GM12878 (cell line): ENCODE measurements at regions not wholly inside any gene's neighbourhood (a gene's known extent, or its start where the extent isn't known, plus 50 kb on each side); places are given as distances from the start of the nearest gene placed in this dataset.

ENCODE experiments used
- ASH2L ChIP-seq: fragments of 300-600, 200-600 bp; sonication (generic); IDR thresholded peaks from 2 replicates; pipeline ENCODE4 v1.6.1; 2017; ENCODE audit warnings: low read depth, mild to moderate bottlenecking, borderline replicate concordance
- CREB1 ChIP-seq: IDR thresholded peaks from 2 replicates; pipeline ENCODE4 v1.6.1; 2012; ENCODE audit warnings: low read depth, mild to moderate bottlenecking, inconsistent platforms
- HDGF ChIP-seq: fragments of 450-650 bp; IDR thresholded peaks from 2 replicates; pipeline ENCODE4 v1.6.1; 2016; ENCODE audit warnings: antibody characterized with exemption
- IRF4 ChIP-seq: IDR thresholded peaks from 2 replicates; pipeline ENCODE4 v1.6.1; 2011; ENCODE audit warnings: low read depth, low read length
- MTA2 ChIP-seq: fragments of 450-650 bp; IDR thresholded peaks from 2 replicates; pipeline ENCODE4 v1.6.1; 2016; ENCODE audit warnings: low read depth, mild to moderate bottlenecking, moderate library complexity
- NFYA ChIP-seq: IDR thresholded peaks from 2 replicates; pipeline ENCODE4 v1.6.1; 2011; ENCODE audit warnings: low read depth, mild to moderate bottlenecking, low read length, improper control_type of control experiment, borderline replicate concordance
- NR2F1 ChIP-seq: fragments of 450-650 bp; conservative IDR thresholded peaks from 2 replicates; pipeline ENCODE4 v1.6.1; 2017; ENCODE audit warnings: mild to moderate bottlenecking
- PAX8 ChIP-seq: fragments of 450-650 bp; IDR thresholded peaks from 2 replicates; pipeline ENCODE4 v1.6.1; 2017; ENCODE audit warnings: mild to moderate bottlenecking, moderate library complexity
- RUNX3 ChIP-seq: IDR thresholded peaks from 2 replicates; pipeline ENCODE4 v1.6.1; 2012; ENCODE audit warnings: low read length, inconsistent platforms
- TCF12 ChIP-seq: IDR thresholded peaks from 2 replicates; pipeline ENCODE4 v1.6.1; 2011; ENCODE audit warnings: low read depth, mild to moderate bottlenecking, low read length
- TF ChIP-seq, protein P1 (sequence below): fragments of 450-650 bp; formaldehyde crosslinking; IDR thresholded peaks from 2 replicates; pipeline ENCODE4 v1.5.0; 2022; ENCODE audit warnings: mild to moderate bottlenecking, missing genetic modification characterization
- TF ChIP-seq, protein P2 (sequence below): fragments of 450-650 bp; IDR thresholded peaks from 2 replicates; pipeline ENCODE4 v1.6.1; 2017; ENCODE audit warnings: mild to moderate bottlenecking, low read depth, inconsistent platforms; ENCODE audit not compliant: poor library complexity, severe bottlenecking

DNA sequence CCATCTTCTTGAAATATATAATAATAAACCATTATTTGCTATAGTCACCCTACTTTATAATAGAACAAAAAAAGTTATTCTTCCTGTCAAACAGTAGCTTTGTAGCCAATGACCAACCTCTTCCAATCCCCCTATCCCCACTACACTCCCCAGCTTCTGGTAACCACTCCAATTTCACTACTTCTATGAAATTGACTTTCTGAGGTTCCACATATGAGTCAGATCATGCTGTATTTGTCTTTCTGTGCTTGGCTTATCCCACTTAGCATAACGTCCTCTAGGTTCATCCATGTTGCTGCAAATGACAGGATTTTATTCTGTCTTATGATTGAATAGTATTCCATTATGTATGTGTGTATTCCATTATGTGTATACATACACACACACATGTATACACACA is 809.7 kb upstream of the NDST4 start (continued):
- TF ChIP-seq, protein P1, sequence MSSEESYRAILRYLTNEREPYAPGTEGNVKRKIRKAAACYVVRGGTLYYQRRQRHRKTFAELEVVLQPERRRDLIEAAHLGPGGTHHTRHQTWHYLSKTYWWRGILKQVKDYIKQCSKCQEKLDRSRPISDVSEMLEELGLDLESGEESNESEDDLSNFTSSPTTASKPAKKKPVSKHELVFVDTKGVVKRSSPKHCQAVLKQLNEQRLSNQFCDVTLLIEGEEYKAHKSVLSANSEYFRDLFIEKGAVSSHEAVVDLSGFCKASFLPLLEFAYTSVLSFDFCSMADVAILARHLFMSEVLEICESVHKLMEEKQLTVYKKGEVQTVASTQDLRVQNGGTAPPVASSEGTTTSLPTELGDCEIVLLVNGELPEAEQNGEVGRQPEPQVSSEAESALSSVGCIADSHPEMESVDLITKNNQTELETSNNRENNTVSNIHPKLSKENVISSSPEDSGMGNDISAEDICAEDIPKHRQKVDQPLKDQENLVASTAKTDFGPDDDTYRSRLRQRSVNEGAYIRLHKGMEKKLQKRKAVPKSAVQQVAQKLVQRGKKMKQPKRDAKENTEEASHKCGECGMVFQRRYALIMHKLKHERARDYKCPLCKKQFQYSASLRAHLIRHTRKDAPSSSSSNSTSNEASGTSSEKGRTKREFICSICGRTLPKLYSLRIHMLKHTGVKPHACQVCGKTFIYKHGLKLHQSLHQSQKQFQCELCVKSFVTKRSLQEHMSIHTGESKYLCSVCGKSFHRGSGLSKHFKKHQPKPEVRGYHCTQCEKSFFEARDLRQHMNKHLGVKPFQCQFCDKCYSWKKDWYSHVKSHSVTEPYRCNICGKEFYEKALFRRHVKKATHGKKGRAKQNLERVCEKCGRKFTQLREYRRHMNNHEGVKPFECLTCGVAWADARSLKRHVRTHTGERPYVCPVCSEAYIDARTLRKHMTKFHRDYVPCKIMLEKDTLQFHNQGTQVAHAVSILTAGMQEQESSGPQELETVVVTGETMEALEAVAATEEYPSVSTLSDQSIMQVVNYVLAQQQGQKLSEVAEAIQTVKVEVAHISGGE = no peak
- TF ChIP-seq IRF4 (0 out of 2 replicates have a peak, but pooled peaks have one; percentile 16), TCF12 (no peak), RUNX3 (peak; percentile 41; the same call in 1 of the 2 replicates), NFYA (no peak), CREB1 (no peak), ASH2L (no peak), PAX8 (no peak), MTA2 (no peak), NR2F1 (no peak), HDGF (no peak)
- TF ChIP-seq, protein P2, sequence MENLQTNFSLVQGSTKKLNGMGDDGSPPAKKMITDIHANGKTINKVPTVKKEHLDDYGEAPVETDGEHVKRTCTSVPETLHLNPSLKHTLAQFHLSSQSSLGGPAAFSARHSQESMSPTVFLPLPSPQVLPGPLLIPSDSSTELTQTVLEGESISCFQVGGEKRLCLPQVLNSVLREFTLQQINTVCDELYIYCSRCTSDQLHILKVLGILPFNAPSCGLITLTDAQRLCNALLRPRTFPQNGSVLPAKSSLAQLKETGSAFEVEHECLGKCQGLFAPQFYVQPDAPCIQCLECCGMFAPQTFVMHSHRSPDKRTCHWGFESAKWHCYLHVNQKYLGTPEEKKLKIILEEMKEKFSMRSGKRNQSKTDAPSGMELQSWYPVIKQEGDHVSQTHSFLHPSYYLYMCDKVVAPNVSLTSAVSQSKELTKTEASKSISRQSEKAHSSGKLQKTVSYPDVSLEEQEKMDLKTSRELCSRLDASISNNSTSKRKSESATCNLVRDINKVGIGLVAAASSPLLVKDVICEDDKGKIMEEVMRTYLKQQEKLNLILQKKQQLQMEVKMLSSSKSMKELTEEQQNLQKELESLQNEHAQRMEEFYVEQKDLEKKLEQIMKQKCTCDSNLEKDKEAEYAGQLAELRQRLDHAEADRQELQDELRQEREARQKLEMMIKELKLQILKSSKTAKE = no peak
- TF ChIP-seq, all 136 proteins: peak for 3
